Hematopoietic multipotent progenitor cell treated with erythropoietin and hydrocortisone succinate and interleukin-3 and kit ligand, for 6 days (in vitro differentiated cells): ENCODE measurements at regions not wholly inside any gene's neighbourhood (a gene's known extent, or its start where the extent isn't known, plus 50 kb on each side); places are given as distances from the start of the nearest gene placed in this dataset.

Experiments
- DNase-seq: peaks from one replicate; pipeline ENCODE4 v3.0.0-alpha.2; 2015

GRCh38 chr2:108067820-108068405 is 81.6 kb downstream of the SLC5A7 start:
- no peak for DNase-seq

GRCh38 chr2:108069515-108070310 is 83.4 kb downstream of the SLC5A7 start:
- no peak for DNase-seq

GRCh38 chr2:108073415-108074072 is 87.2 kb downstream of the SLC5A7 start:
- DNase-seq, result no peak

GRCh38 chr2:108074150-108074549 is 87.8 kb downstream of the SLC5A7 start:
- no peak for DNase-seq

GRCh38 chr2:108074946-108075345 is 88.6 kb downstream of the SLC5A7 start:
- no peak for DNase-seq

GRCh38 chr2:108076527-108076926 is 90.2 kb downstream of the SLC5A7 start:
- no peak for DNase-seq

- peak; percentile 9 for DNase-seq
These were observed 93.4 kb downstream of the SLC5A7 start for GRCh38 chr2:108079736-108080135.

GRCh38 chr2:108080177-108080576 is 93.9 kb downstream of the SLC5A7 start:
- no peak for DNase-seq

GRCh38 chr2:108082978-108083377 is 96.7 kb downstream of the SLC5A7 start:
- no peak for DNase-seq

- no peak for DNase-seq
These were observed 98.0 kb downstream of the SLC5A7 start for GRCh38 chr2:108084311-108084710.

- DNase-seq, result no peak
These were observed 106.6 kb downstream of the SLC5A7 start for GRCh38 chr2:108092886-108093285.

- no peak for DNase-seq
These were observed 115.2 kb downstream of the SLC5A7 start for GRCh38 chr2:108101481-108101880.

- DNase-seq, result no peak
These were observed 120.4 kb downstream of the SLC5A7 start for GRCh38 chr2:108106731-108107130.

- DNase-seq, result no peak
These were observed 125.6 kb downstream of the SLC5A7 start for GRCh38 chr2:108111936-108112335.

- no peak for DNase-seq
These were observed 123.9 kb upstream of the SULT1C3 start for GRCh38 chr2:108115868-108116267.

GRCh38 chr2:108118996-108119395 is 120.8 kb upstream of the SULT1C3 start:
- DNase-seq, result no peak

GRCh38 chr2:108119492-108119891 is 120.3 kb upstream of the SULT1C3 start:
- no peak for DNase-seq

- no peak for DNase-seq
These were observed 114.9 kb upstream of the SULT1C3 start for GRCh38 chr2:108124736-108125495.

- no peak for DNase-seq
These were observed 114.2 kb upstream of the SULT1C3 start for GRCh38 chr2:108125581-108125980.

GRCh38 chr2:108128249-108128648 is 111.5 kb upstream of the SULT1C3 start:
- DNase-seq, result no peak

GRCh38 chr2:108129636-108130035 is 110.1 kb upstream of the SULT1C3 start:
- no peak for DNase-seq

- no peak for DNase-seq
These were observed 106.3 kb upstream of the SULT1C3 start for GRCh38 chr2:108133457-108133856.

- peak; percentile 82 for DNase-seq
These were observed 100.2 kb upstream of the SULT1C3 start for GRCh38 chr2:108139521-108139920.
